ENCODE measurements at regions not wholly inside any gene's neighbourhood (a gene's known extent, or its start where the extent isn't known, plus 50 kb on each side); places are given as distances from the start of the nearest gene placed in this dataset.

- no peak for TF ChIP-seq CTCF (IDR thresholded peaks at IDR 0.05; ENCODE audit: low read depth, low read length)
- DNase-seq (ENCODE audit: extremely low read depth, low read depth) = no peak
Observed at GRCh38 chr10:128871671-128872231, 595.3 kb upstream of the MGMT start.

DNA sequence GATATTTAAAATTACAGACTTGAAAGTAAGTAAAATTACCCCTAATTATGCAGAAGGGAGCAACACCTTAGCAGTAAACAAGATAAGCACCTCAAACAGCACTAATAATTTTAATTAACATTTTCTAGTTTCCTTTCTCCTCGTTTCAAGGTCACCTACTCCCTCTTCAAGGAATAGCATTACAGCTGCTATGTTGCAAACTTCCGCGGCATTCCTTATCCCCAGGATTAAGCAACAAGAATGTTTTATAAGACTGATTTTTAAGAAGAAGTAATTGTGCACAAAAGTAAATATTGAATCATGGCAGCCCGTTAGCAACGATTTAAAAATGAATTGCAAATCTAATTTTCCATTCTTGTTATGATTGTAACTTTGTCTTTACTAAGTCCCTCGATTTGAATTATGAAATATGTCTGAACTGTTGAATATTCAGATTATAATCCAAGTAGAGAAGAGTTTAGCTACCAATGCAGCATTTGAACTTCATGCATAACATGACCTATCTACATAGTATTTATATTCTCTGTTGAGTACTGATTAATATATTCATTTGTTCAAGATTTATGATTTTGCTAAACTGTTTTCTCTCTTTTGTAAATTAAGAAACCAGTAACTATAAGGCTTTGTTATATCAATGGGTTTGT, 593.5 kb upstream of the MGMT start:
- DNase-seq (ENCODE audit: extremely low read depth, low read depth) = no peak
- no peak for TF ChIP-seq CTCF (IDR thresholded peaks at IDR 0.05; ENCODE audit: low read depth, low read length)

GRCh38 chr10:128874331-128874730, 592.7 kb upstream of the MGMT start:
- DNase-seq (ENCODE audit: extremely low read depth, low read depth) = no peak
- TF ChIP-seq CTCF (IDR thresholded peaks at IDR 0.05; ENCODE audit: low read depth, low read length) = no peak

DNA sequence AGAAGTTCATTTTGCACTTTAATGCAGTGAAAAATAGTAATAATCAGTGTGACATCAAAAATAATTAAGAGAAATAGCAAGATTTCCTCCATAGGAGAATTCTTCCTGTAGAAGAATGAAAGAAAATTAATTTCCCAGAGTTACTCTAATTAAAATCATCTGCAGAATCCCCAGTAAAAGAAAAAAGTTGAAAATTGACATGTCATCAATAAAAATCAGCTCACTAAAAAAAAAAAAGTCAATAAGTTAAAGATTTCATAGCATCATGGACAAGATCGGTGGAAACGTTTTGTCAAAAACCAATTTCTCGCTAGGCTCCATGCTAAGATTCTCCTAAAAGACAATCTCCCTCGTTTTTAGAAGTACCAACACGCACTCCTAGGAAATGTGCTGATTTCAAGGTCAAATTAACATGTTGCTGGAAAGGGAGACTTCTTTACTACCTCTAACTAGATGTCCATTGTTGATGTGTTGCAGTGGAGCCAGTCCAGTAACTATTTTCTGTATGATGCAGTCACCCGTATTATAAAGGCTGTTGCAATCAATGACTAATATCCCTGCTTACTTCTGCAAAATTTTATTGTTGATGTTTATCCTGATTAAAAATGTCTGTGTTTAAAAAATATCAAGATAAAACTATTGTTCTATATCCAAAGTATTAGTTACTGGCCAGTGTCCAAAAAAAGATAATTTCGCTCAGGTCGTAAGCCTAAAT, 591.9 kb upstream of the MGMT start:
- no peak for DNase-seq (ENCODE audit: extremely low read depth, low read depth)
- no peak for TF ChIP-seq CTCF (IDR thresholded peaks at IDR 0.05; ENCODE audit: low read depth, low read length)

- TF ChIP-seq CTCF (IDR thresholded peaks at IDR 0.05; ENCODE audit: low read depth, low read length) = no peak
- no peak for DNase-seq (ENCODE audit: extremely low read depth, low read depth)
Observed at GRCh38 chr10:128875956-128876736, 590.9 kb upstream of the MGMT start.

- DNase-seq (ENCODE audit: extremely low read depth, low read depth) = no peak
- TF ChIP-seq CTCF (IDR thresholded peaks at IDR 0.05; ENCODE audit: low read depth, low read length) = no peak
Observed at GRCh38 chr10:128877141-128877540, 589.9 kb upstream of the MGMT start.
